Kidney epithelial cell (primary cell): ENCODE measurements at regions not wholly inside any gene's neighbourhood (a gene's known extent, or its start where the extent isn't known, plus 50 kb on each side); places are given as distances from the start of the nearest gene placed in this dataset.

ENCODE experiments used
- DNase-seq: peaks from one replicate; pipeline ENCODE4 v3.0.0-alpha.2; 2010; ENCODE audit warnings: low read depth
- H3K27me3 ChIP-seq: 2 replicates; pipeline ENCODE4 v1.6.0; 2011; ENCODE audit warnings: low read length; ENCODE audit not compliant: control insufficient read depth, insufficient read depth
- H3K36me3 ChIP-seq: 2 replicates; pipeline ENCODE4 v1.5.1; 2011; ENCODE audit warnings: low read length; ENCODE audit not compliant: control insufficient read depth, insufficient read depth
- H3K4me3 ChIP-seq: 2 replicates; pipeline ENCODE4 v1.5.1; 2011; ENCODE audit warnings: low read depth, mild to moderate bottlenecking, control low read depth, low read length
- TF ChIP-seq, protein P1 (sequence below): IDR thresholded peaks from 2 replicates; pipeline ENCODE4 v1.5.1; 2011; ENCODE audit warnings: mild to moderate bottlenecking, moderate library complexity, low read length, control low read depth, inconsistent platforms; ENCODE audit not compliant: insufficient read depth, poor library complexity, severe bottlenecking

GRCh38 chr20:50312682-50313521, 122.3 kb downstream of the CEBPB start:
- no peaks in the 10 kb centered on the region for H3K36me3 ChIP-seq
- H3K27me3 ChIP-seq: no peaks in the 10 kb centered on the region
- no peak for DNase-seq
- no peak overlapping the region for H3K4me3 ChIP-seq
- TF ChIP-seq, protein P1, sequence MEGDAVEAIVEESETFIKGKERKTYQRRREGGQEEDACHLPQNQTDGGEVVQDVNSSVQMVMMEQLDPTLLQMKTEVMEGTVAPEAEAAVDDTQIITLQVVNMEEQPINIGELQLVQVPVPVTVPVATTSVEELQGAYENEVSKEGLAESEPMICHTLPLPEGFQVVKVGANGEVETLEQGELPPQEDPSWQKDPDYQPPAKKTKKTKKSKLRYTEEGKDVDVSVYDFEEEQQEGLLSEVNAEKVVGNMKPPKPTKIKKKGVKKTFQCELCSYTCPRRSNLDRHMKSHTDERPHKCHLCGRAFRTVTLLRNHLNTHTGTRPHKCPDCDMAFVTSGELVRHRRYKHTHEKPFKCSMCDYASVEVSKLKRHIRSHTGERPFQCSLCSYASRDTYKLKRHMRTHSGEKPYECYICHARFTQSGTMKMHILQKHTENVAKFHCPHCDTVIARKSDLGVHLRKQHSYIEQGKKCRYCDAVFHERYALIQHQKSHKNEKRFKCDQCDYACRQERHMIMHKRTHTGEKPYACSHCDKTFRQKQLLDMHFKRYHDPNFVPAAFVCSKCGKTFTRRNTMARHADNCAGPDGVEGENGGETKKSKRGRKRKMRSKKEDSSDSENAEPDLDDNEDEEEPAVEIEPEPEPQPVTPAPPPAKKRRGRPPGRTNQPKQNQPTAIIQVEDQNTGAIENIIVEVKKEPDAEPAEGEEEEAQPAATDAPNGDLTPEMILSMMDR: no peak

- H3K27me3 ChIP-seq: no peaks in the 10 kb centered on the region
- H3K36me3 ChIP-seq: no peaks in the 10 kb centered on the region
- no peak for DNase-seq
- no peak overlapping the region for H3K4me3 ChIP-seq
- TF ChIP-seq, protein P1: no peak
These were observed 122.8 kb downstream of the CEBPB start for GRCh38 chr20:50313522-50313820.

DNA sequence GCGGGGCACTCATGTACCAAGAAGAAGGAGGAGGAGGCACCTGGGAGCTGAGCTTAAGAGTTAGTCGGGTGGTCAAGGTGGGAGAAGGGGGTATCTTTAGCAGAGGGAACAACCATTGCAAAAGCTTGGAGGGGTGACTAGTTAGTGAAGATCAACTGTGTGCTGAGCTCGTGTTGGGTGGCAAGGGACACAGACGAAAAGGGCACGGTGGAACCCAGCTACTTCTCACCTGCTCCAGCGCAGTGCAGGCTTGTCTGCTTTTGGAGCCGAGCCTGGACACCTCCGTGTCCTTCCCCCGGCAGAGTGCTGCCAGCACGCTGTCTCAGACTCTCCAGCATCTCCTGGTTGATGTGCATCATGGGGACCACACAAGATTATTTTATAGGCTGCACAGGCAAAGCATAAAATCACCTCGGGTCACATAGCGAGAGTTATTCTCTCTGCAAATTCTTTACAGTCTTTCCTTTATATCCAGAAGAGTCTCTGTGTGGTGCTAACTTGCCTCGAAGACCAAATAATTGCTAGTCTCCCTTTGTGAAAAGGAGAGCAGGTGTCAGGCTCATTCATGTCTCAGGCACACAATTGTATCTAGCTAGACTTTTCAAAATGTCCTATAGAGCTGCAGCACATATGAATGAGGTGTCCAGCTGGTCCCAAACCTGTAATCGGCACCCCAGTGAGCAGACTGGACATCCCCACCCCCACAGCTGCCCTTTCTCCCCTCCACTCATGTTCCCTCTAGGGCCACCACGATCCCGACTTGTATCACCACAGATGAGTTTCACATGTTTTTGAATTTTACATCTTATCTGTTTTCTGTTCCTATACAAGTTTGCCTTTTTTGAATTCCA, 123.4 kb downstream of the CEBPB start:
- TF ChIP-seq, protein P1: no peak
- H3K4me3 ChIP-seq: no peak overlapping the region
- no peaks in the 10 kb centered on the region for H3K36me3 ChIP-seq
- DNase-seq: no peak
- no peaks in the 10 kb centered on the region for H3K27me3 ChIP-seq

DNA sequence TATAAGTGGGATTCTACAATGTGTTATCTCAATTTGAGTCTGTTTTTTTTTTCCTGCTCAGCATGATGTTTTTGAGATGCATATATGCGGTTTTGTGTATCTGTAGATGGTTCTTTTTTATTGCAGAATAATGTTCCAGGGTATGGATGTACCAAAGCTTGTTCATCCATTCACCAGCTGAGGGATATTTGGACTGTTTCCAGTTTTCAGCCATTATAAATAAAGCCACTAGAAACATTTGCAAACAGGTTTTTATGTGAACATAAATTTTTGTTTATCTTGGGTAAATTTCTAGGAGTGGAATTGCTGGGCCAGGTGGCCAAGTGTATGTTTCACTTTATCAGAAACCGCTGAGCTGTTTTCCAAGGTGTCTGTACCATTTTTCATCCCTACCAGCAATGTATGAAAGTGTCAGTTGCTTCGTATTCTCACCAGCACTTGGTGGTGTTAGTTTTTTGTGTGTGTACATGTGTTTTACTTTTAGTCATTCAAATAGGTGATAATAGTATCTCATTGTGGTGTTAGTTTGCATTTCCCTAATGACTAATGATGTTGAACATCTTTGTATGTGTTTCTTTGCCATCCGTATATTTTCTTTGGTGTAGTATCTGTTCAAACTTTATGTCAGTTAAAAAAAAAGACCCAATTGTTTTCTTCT, 124.2 kb downstream of the CEBPB start:
- TF ChIP-seq, protein P1: no peak

GRCh38 chr20:50315586-50316551, 125.2 kb downstream of the CEBPB start:
- H3K4me3 ChIP-seq: no peak overlapping the region
- no peaks in the 10 kb centered on the region for H3K27me3 ChIP-seq
- DNase-seq: no peak
- no peaks in the 10 kb centered on the region for H3K36me3 ChIP-seq
- TF ChIP-seq, protein P1: no peak

More for the DNA sequence above, 124.2 kb downstream of the CEBPB start:
- no peak for DNase-seq
- no peaks in the 10 kb centered on the region for H3K27me3 ChIP-seq
- H3K4me3 ChIP-seq: no peak overlapping the region
- H3K36me3 ChIP-seq: no peaks in the 10 kb centered on the region
